Activated naive CD4-positive, alpha-beta T cell treated with anti-CD3 and anti-CD28 coated beads, Interleukin-2, amount 10 ng/mL, durations not matched to agents 7 days and 5 days (primary cell): ENCODE measurements at regions not wholly inside any gene's neighbourhood (a gene's known extent, or its start where the extent isn't known, plus 50 kb on each side); places are given as distances from the start of the nearest gene placed in this dataset.
"Not testable (repeated sequence)": the region's sequence is repeated elsewhere in the genome, so short reads cannot be mapped to it uniquely, and the experiment has no call there.

Source experiments
- CTCF ChIA-PET: fragments of 350-600 bp; sonication (Branson Sonifier 250); formaldehyde crosslinking; loops from one replicate; lab custom pipeline; 2021; ENCODE audit warnings: antibody characterized with exemption; lab: Charles Lee
- DNase-seq: peaks from one replicate; pipeline ENCODE4 v3.0.0-alpha.2; 2020
- H3K27ac Mint-ChIP-seq: one replicate; pipeline ENCODE4 v1.8.0; 2021; ENCODE audit warnings: mild to moderate bottlenecking, moderate library complexity, mixed read lengths
- H3K27me3 Mint-ChIP-seq: one replicate; pipeline ENCODE4 v1.8.0; 2021; ENCODE audit warnings: mild to moderate bottlenecking, mixed read lengths
- H3K36me3 Mint-ChIP-seq: one replicate; pipeline ENCODE4 v1.8.0; 2021; ENCODE audit warnings: mixed read lengths
- H3K4me1 Mint-ChIP-seq: one replicate; pipeline ENCODE4 v1.8.0; 2021; ENCODE audit warnings: mixed read lengths
- H3K4me3 Mint-ChIP-seq: one replicate; pipeline ENCODE4 v1.8.0; 2021; ENCODE audit warnings: mild to moderate bottlenecking, moderate library complexity, mixed read lengths
- H3K9me3 Mint-ChIP-seq: one replicate; pipeline ENCODE4 v1.8.0; 2021; ENCODE audit warnings: mixed read lengths

DNA sequence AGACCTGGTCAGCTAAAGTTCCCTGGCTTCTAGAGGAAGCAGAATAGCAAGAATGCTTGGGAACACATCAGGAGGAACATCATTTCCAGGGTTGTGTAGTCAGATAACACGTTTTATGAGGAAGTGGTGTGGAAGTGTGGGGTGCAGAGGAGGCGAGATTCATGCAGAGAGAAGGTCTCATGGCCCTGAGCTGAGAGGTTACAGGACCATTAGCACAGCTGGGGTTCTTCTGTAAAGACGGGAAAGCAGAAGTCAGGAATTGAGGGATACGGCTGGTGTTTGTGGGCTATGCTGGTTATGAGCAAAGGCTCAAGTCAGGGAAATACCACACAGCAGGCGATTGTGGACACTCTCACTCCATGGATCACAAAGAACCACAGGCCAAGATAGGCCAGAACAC, 190.6 kb upstream of the IRF2BP2 start:
- H3K4me3 Mint-ChIP-seq, DNase-seq, H3K9me3 Mint-ChIP-seq, H3K4me1 Mint-ChIP-seq, H3K36me3 Mint-ChIP-seq, CTCF ChIA-PET, H3K27me3 Mint-ChIP-seq, H3K27ac Mint-ChIP-seq: not testable (repeated sequence)

DNA sequence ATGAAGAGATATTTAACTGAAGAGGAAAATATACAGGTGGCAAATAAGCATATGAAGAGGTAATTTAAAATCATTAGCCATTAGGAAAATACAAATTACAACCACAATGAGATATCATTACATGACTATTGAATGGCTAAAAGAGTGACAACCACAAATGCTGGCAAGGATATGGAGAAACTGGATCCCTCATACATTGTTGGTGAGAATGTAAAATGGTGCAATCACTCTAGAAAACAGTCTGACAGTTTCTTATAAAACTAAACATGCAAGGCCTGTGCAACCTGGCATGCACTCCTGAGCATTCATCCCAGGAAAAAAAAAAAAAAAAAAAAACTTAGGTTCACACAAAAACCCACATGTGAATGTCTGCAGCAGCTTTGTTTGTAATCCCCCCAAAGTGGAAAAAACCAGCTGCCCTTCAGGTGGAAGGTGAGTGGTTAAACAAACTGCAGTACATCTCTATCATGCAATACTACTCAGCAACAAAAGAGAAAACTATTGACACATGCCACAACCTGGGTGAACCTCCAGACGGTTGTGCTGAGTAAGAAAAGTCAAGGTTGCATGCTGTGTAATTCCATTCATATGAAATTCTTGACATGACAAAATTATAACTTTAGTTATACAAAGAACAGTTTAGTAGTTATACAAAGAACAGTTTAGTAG, 189.2 kb upstream of the IRF2BP2 start:
- CTCF ChIA-PET, H3K36me3 Mint-ChIP-seq, H3K4me3 Mint-ChIP-seq, H3K27me3 Mint-ChIP-seq, H3K9me3 Mint-ChIP-seq, H3K27ac Mint-ChIP-seq, H3K4me1 Mint-ChIP-seq, DNase-seq: not testable (repeated sequence)

DNA sequence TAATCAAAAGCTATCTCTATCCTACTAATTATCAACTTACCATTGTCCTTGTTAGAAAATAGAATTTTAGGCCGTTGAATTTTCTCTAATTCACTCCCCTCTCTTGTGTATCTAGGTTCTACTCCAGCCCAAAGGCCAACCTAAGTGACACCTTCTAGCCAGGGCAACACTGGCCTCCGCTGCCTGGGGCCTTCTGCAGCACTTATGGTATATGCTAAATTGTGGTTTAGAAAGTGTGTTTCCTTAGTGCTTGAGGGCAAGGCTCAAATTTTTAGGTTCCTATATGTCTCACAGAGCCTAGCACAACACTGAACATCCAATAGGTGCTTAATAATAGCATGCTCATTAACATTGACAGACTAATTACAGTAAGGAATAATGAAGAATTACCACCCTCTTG, 187.2 kb upstream of the IRF2BP2 start:
- CTCF ChIA-PET = not testable (repeated sequence)

DNA sequence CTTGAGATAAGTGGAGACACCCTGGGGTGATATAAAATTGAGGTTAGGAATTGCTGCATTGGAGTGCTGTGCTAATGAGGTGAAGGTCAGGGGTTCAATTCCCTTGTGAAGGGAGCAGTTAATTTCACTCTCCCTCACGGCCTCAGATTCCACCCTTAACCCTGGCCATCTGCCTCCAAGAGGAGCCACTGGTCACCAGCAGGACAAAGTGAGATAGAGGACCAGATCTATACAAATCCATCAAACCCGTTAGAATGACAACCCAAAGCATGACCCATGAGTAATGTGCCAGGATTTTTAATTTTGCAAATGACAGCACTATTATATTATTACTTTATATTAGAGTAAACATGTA, 186.4 kb upstream of the IRF2BP2 start:
- DNase-seq, H3K4me3 Mint-ChIP-seq, H3K27me3 Mint-ChIP-seq, H3K27ac Mint-ChIP-seq, H3K36me3 Mint-ChIP-seq, H3K4me1 Mint-ChIP-seq, CTCF ChIA-PET, H3K9me3 Mint-ChIP-seq: not testable (repeated sequence)

More for the DNA sequence above, 187.2 kb upstream of the IRF2BP2 start:
- H3K36me3 Mint-ChIP-seq, H3K9me3 Mint-ChIP-seq, H3K4me3 Mint-ChIP-seq, H3K27ac Mint-ChIP-seq, DNase-seq, H3K27me3 Mint-ChIP-seq, H3K4me1 Mint-ChIP-seq: not testable (repeated sequence)

DNA sequence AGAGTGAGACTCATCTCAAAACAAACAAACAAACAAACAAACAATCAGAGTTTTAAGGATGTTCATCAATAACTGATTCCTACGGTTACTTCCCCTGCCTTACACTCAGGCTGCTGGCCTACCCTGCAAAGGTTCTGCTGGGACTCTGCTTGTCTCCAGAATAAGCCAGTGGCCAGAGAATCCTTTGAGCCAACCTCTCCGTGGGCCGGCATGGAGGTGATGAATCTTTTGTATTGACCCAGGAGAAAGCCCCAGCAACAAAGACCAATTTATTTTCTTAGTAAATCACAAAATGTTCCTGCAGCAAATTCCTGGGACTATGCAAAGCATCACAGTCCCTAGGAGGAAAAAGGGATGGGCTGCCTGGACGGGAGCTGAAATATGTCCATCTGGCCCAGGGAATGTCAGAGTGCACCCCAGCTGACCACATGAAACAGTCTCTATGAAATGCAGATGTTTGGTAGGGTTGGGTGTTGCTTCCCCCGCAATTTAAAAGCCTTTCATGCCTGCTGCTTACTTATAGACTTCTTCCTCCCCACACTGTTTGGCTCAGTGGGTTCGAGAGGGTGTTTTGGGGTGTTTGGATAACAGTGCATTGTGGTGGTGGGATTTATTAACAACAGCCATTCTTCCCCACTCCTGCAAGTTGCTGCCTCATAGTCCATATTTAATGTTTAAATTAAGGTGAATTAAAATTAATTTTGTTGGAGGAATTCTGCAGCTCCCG, 185.9 kb upstream of the IRF2BP2 start:
- DNase-seq, H3K36me3 Mint-ChIP-seq, H3K27ac Mint-ChIP-seq, H3K9me3 Mint-ChIP-seq, H3K27me3 Mint-ChIP-seq, H3K4me3 Mint-ChIP-seq, CTCF ChIA-PET, H3K4me1 Mint-ChIP-seq: not testable (repeated sequence)

DNA sequence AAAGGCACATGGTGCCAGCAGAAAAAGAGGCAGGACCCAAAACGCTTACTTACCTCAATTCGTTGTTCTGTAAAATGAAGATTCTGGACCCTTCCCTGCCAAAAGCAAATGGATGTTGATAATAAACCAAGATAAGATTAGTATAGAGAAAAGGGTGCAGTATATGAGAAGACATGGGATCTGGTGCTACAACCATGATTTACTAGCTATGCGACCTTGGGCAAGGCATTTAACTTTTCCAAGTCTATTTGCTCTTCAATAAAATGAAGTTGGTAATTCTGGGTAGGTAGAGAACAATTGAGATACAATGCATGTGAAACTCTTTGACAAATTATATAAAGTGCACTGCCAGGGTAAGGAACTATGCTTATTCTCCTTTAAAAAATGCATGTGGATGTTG, 185.0 kb upstream of the IRF2BP2 start:
- not testable (repeated sequence) for H3K4me1 Mint-ChIP-seq, H3K4me3 Mint-ChIP-seq

DNA sequence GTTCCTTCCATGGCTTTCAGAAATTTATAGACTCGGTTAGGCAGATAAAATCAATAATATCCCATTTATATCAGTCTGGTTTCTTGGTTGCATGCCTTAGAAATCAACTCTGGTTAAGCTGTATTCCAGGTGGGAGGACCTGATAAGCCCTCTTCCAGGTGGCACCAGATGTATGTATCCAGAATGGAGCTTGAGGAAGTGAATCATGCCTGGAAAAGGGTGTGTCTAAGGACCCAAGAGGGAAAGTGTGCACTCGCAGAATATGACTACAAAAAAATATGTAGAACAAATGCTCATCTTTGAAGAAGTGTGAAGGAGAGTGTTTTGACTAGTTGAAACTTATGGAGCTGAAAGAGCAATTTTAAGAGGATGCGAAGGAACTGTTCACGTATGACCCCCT, 184.5 kb upstream of the IRF2BP2 start:
- H3K36me3 Mint-ChIP-seq, CTCF ChIA-PET, H3K4me1 Mint-ChIP-seq, DNase-seq, H3K4me3 Mint-ChIP-seq, H3K27ac Mint-ChIP-seq, H3K9me3 Mint-ChIP-seq, H3K27me3 Mint-ChIP-seq: not testable (repeated sequence)

More for the DNA sequence above, 185.0 kb upstream of the IRF2BP2 start:
- H3K27ac Mint-ChIP-seq, CTCF ChIA-PET, H3K27me3 Mint-ChIP-seq, H3K36me3 Mint-ChIP-seq, DNase-seq, H3K9me3 Mint-ChIP-seq: not testable (repeated sequence)

DNA sequence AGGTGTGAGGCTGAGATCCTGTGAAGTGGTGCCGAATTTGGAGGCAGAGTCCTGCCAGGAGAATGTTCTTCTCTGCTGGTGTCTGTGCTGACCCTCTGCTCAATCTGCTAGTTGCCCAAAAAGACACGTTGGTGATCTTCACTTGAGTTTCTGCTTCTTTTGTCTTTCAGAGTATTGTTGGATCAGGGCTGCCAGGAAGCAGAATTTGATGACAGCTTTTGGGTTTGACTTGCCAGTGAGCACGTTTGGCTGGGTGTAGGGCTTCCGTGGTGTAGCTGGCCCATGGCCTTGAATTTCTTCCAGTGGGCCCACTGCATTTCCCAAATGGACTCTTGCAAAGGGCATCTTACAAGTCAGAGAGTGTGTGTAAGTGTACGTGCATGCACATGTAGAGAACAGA, 183.9 kb upstream of the IRF2BP2 start:
- DNase-seq, H3K27ac Mint-ChIP-seq, H3K9me3 Mint-ChIP-seq, H3K27me3 Mint-ChIP-seq, CTCF ChIA-PET, H3K4me3 Mint-ChIP-seq, H3K4me1 Mint-ChIP-seq, H3K36me3 Mint-ChIP-seq: not testable (repeated sequence)

DNA sequence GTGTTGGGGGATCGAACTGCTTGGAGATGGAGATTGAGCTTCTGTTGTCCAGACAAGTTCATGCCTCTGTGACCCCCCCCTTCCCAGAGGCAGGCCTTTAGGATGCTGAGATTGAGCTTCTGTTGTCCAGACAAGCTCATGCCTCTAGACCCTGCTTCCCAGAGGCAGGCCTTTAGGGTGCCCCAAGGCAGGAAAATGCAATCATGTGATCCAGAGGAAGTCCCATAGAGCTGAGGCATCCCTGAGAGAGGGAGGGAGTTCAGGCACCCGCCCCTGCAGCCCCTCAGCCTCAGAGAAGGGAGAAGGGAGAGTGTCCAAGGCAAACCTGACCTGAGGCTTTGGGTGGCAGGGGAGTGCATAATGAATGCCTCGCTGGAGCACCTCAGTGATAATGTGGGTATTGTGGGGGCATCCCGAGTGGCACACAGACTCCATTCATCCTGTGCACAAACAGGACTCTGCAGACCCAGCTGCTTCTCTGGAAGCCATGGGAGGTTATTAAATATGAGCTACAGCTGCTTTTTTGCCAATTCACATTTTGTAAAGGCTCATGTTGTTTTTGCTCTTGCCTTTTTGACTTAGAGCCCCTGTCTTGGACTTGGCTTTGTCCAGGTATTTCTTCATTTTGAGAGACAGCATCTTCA, 182.4 kb upstream of the IRF2BP2 start:
- H3K4me3 Mint-ChIP-seq, DNase-seq, H3K4me1 Mint-ChIP-seq, CTCF ChIA-PET, H3K36me3 Mint-ChIP-seq, H3K27ac Mint-ChIP-seq, H3K9me3 Mint-ChIP-seq, H3K27me3 Mint-ChIP-seq: not testable (repeated sequence)

DNA sequence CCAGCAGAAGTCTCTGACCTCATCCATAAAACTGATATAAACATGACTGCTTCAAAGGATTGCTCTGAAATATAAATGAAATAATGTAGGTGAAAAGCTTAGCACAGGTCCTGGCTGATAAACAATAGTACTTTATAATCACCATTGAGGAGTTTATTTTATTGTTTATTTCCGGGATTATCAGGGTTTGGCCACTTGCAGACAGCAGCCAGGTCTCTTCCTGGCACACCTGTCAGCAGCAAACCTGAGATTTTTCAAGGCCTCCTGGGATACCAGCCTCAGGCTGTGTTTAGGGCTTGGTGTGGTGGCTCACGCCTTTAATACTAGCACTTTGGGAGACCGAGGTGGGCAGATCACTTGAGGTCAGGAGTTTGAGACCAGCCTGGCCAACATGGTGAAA, 181.6 kb upstream of the IRF2BP2 start:
- CTCF ChIA-PET, H3K36me3 Mint-ChIP-seq, H3K27me3 Mint-ChIP-seq, H3K4me3 Mint-ChIP-seq, H3K27ac Mint-ChIP-seq, H3K9me3 Mint-ChIP-seq, DNase-seq, H3K4me1 Mint-ChIP-seq: not testable (repeated sequence)

DNA sequence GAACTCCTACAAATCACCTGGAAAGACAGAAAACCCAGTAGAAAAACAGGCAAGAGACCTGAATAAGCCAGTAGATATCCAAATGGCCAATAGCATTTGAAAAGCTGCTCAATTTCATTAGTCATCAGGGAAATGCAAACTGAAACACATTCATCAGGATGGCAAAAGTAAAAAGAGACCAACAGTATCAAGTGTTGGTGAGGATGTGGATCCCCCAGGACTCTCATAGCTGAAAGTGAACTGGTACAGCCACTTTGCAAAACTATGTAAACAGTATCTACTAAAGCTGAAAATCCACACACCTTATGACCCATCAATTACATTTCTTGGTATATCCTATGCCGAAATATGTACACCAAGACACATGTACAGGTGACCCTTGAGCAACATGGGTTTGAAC, 180.4 kb upstream of the IRF2BP2 start:
- H3K4me3 Mint-ChIP-seq, H3K4me1 Mint-ChIP-seq, DNase-seq, H3K27me3 Mint-ChIP-seq, H3K27ac Mint-ChIP-seq, H3K9me3 Mint-ChIP-seq, CTCF ChIA-PET, H3K36me3 Mint-ChIP-seq: not testable (repeated sequence)

DNA sequence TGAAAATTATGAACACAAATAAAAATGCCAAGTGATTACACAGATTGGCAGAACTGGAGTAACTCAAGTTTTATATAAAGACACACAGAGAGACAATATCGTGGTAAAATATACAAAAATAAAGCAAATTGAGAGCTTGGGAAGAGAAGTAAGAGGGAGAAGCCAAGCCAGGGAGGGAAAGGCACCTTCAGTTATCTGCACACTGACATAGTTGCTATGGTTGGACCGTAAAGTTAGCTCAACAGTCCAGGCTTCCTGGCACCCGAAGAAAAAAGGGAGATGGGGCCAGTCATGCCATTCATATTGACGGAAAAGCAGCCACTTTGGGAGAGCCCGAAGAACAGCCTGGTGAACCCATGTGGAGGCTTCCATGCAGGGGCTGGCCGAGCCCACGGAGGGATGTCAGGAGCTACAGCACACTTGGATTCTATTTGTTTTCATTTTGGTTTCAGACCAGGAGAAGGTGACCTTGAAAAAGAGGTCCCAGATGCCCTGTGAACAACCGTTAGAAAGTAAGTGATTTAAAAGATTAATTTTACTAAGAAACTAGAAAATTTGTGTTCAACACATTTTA, 177.1 kb upstream of the IRF2BP2 start:
- H3K27me3 Mint-ChIP-seq, H3K27ac Mint-ChIP-seq, DNase-seq, H3K4me3 Mint-ChIP-seq, H3K36me3 Mint-ChIP-seq, CTCF ChIA-PET, H3K4me1 Mint-ChIP-seq, H3K9me3 Mint-ChIP-seq: not testable (repeated sequence)

DNA sequence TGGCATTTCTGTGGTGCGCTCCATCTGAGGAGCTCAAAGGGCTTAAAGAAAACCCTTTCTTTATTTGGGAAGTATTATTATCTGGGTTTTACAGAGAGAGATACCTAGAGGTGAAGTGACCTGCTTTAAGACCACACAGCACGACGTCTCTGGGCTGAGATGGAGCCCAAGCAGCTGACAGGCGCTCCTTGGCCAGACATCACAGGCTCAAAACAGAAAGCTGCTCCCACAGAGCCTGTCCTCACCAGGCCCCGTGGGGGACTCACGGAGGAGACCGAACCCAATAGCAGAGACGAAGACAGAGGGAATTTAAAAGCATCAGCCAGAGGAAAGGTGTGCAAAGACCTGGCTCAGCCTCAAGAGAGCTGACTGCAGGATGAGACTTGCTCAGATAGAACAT, 175.9 kb upstream of the IRF2BP2 start:
- CTCF ChIA-PET, H3K36me3 Mint-ChIP-seq, H3K27me3 Mint-ChIP-seq, DNase-seq, H3K9me3 Mint-ChIP-seq, H3K27ac Mint-ChIP-seq, H3K4me1 Mint-ChIP-seq, H3K4me3 Mint-ChIP-seq: not testable (repeated sequence)

DNA sequence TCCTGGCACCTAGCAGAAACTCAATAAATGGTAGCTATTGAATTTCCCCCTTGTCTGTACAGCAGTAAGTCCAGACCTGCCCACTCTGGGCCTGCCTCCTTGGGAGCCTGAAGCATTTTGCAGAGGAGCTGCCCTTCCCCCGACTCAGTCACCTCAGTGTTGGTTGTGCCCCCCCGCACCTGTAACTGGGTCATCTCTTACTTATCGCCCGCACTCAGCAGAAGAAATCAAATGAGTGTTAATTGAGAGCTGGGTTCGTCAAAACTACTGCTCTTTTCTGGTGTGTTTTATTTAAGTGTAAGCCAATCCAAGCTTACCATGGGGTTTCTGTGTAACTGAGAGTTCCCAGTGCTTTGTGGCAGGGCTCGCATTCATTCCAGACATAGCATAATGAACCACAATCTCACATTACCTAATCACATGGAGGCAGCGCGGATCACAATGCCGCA, 175.5 kb upstream of the IRF2BP2 start:
- CTCF ChIA-PET, H3K27ac Mint-ChIP-seq, DNase-seq, H3K4me3 Mint-ChIP-seq, H3K9me3 Mint-ChIP-seq, H3K4me1 Mint-ChIP-seq, H3K36me3 Mint-ChIP-seq, H3K27me3 Mint-ChIP-seq: not testable (repeated sequence)

DNA sequence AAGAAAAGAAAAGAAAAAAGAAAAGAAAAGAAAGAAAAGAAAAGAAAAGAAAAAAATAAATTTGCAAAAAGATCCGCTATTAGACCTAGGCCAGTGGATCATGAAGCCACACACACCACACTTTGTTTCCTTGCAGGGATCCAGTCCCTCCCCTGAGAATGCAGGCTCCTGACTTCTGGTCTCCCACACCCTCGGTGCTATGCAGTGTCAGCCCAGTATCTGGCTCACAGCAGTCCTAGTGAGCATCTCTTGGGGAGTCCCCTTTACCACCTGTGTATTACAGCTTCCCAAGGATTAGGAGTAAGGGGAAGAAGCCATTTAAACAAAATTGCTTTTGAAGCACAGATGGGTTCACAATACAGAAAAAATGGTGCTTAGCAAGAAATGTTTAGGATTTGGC, 174.1 kb upstream of the IRF2BP2 start:
- H3K9me3 Mint-ChIP-seq, H3K4me1 Mint-ChIP-seq, CTCF ChIA-PET, H3K4me3 Mint-ChIP-seq, H3K27me3 Mint-ChIP-seq, H3K27ac Mint-ChIP-seq, H3K36me3 Mint-ChIP-seq, DNase-seq: not testable (repeated sequence)
